GM08714 (cell line): ENCODE measurements at regions not wholly inside any gene's neighbourhood (a gene's known extent, or its start where the extent isn't known, plus 50 kb on each side); places are given as distances from the start of the nearest gene placed in this dataset.

Source experiments
- H3K4me3 ChIP-seq: fragments of 200-500 bp; sonication (Bioruptor generic); 2 replicates; pipeline ENCODE4 v1.5.1; 2014; ENCODE audit warnings: mild to moderate bottlenecking, low read length, inconsistent platforms
- ZNF274 ChIP-seq: IDR thresholded peaks from 2 replicates; pipeline ENCODE4 v1.6.1; 2012; ENCODE audit warnings: mild to moderate bottlenecking, low read depth, low read length

- no peak for TF ChIP-seq ZNF274
Measured at GRCh38 chr1:220994671-220995070, 115.4 kb downstream of the HLX start.

GRCh38 chr1:220997791-220998190, 118.5 kb downstream of the HLX start:
- H3K4me3 ChIP-seq, result no peak overlapping the region
- no peak for TF ChIP-seq ZNF274

More at GRCh38 chr1:220994671-220995070, 115.4 kb downstream of the HLX start:
- no peak overlapping the region for H3K4me3 ChIP-seq

- H3K4me3 ChIP-seq, result no peak overlapping the region
- TF ChIP-seq ZNF274, result no peak
Measured at GRCh38 chr1:220999872-221000863, 120.9 kb downstream of the HLX start.

- no peak overlapping the region for H3K4me3 ChIP-seq
- TF ChIP-seq ZNF274, result no peak
Measured at GRCh38 chr1:221001167-221001566, 121.9 kb downstream of the HLX start.

GRCh38 chr1:221002601-221003000, 123.4 kb downstream of the HLX start:
- TF ChIP-seq ZNF274, result no peak
- no peak overlapping the region for H3K4me3 ChIP-seq

GRCh38 chr1:221011145-221011544, 131.9 kb downstream of the HLX start:
- no peak for TF ChIP-seq ZNF274

GRCh38 chr1:221012120-221012519, 132.9 kb downstream of the HLX start:
- no peak overlapping the region for H3K4me3 ChIP-seq
- no peak for TF ChIP-seq ZNF274

More at GRCh38 chr1:221011145-221011544, 131.9 kb downstream of the HLX start:
- no peak overlapping the region for H3K4me3 ChIP-seq

- no peak for TF ChIP-seq ZNF274
- no peak overlapping the region for H3K4me3 ChIP-seq
Measured at GRCh38 chr1:221013691-221014660, 134.7 kb downstream of the HLX start.

- no peak for TF ChIP-seq ZNF274
- H3K4me3 ChIP-seq, result no peak overlapping the region
Measured at GRCh38 chr1:221015159-221015790, 136.0 kb downstream of the HLX start.

GRCh38 chr1:221016751-221017150, 137.5 kb downstream of the HLX start:
- no peak overlapping the region for H3K4me3 ChIP-seq
- no peak for TF ChIP-seq ZNF274

GRCh38 chr1:221018414-221018813, 139.2 kb downstream of the HLX start:
- TF ChIP-seq ZNF274, result no peak
- no peak overlapping the region for H3K4me3 ChIP-seq

GRCh38 chr1:221022331-221022730, 143.1 kb downstream of the HLX start:
- TF ChIP-seq ZNF274, result no peak
- no peak overlapping the region for H3K4me3 ChIP-seq

GRCh38 chr1:221023482-221023881, 144.2 kb downstream of the HLX start:
- no peak for TF ChIP-seq ZNF274
- no peak overlapping the region for H3K4me3 ChIP-seq

- no peak for TF ChIP-seq ZNF274
- no peak overlapping the region for H3K4me3 ChIP-seq
Measured at GRCh38 chr1:221025501-221025900, 146.3 kb downstream of the HLX start.
